MCF 10A (cell line): ENCODE measurements at regions not wholly inside any gene's neighbourhood (a gene's known extent, or its start where the extent isn't known, plus 50 kb on each side); places are given as distances from the start of the nearest gene placed in this dataset.

Experiments used
- BruUV-seq: library from RNA; stranded (reverse); fragments of 400-500 nt; replicated peaks from 2 replicates; lab custom pipeline; 2021; lab: Mats Ljungman, UMichigan
- CTCF ChIA-PET: fragments of 300-600 bp; sonication (Branson Sonifier 250); formaldehyde crosslinking; extraction: SDS; loops from one replicate; lab custom pipeline; 2021; ENCODE audit warnings: antibody characterized with exemption, inconsistent platforms; lab: Yijun Ruan, JAX
- POLR2A ChIA-PET: fragments of 300-600, 350-650 bp; sonication (Branson Sonifier 250); formaldehyde crosslinking; extraction: SDS; loops from one replicate; lab custom pipeline; 2020; ENCODE audit warnings: antibody characterized with exemption, inconsistent platforms; lab: Yijun Ruan, JAX
- DNase-seq: peaks from one replicate; pipeline ENCODE4 v3.0.0-alpha.2; 2018; ENCODE audit not compliant: unreplicated experiment
- H3K27ac Mint-ChIP-seq: one replicate; pipeline ENCODE4 v1.8.0; 2022; ENCODE audit warnings: mild to moderate bottlenecking, low read depth, mixed read lengths; ENCODE audit not compliant: unreplicated experiment
- H3K27me3 Mint-ChIP-seq: one replicate; pipeline ENCODE4 v1.8.0; 2022; ENCODE audit warnings: mixed read lengths; ENCODE audit not compliant: insufficient read depth, unreplicated experiment
- H3K36me3 Mint-ChIP-seq: one replicate; pipeline ENCODE4 v1.8.0; 2022; ENCODE audit warnings: mild to moderate bottlenecking, moderate library complexity, mixed read lengths; ENCODE audit not compliant: insufficient read depth, unreplicated experiment
- H3K4me1 Mint-ChIP-seq: one replicate; pipeline ENCODE4 v1.8.0; 2022; ENCODE audit warnings: mixed read lengths; ENCODE audit not compliant: insufficient read depth, unreplicated experiment
- H3K4me3 Mint-ChIP-seq: one replicate; pipeline ENCODE4 v1.8.0; 2022; ENCODE audit warnings: mild to moderate bottlenecking, moderate library complexity, mixed read lengths; ENCODE audit not compliant: unreplicated experiment
- H3K9me3 Mint-ChIP-seq: one replicate; pipeline ENCODE4 v1.8.0; 2022; ENCODE audit warnings: mixed read lengths; ENCODE audit not compliant: unreplicated experiment
- CTCF ChIP-seq: fragments of 200-600 bp; IDR thresholded peaks from one replicate; pipeline ENCODE4 v1.8.0; 2022; ENCODE audit warnings: antibody characterized with exemption, mild to moderate bottlenecking; ENCODE audit not compliant: unreplicated experiment
- intact Hi-C: fragments of 100-400 bp; cut with micrococcal nuclease; formaldehyde crosslinking; loops from 2 replicates; pipeline ENCODE4 v1.14.1; 2022

GRCh38 chr1:79737193-79737592, 730.7 kb upstream of the ADGRL4 start:
- intact Hi-C loops, result no loop called here
- Mint-ChIP-seq H3K4me3 (no peak overlapping the region), H3K36me3 (no peaks in the 10 kb centered on the region), H3K4me1 (no peaks in the 10 kb centered on the region), H3K9me3 (no peaks in the 10 kb centered on the region), H3K27ac (no peak overlapping the region), H3K27me3 (no peaks in the 10 kb centered on the region)
- ChIA-PET POLR2A (interaction anchor here (0.7 kb wide), 1 partner anchor 123 kb away, joined by 3 read pairs; no protein-coding TSS in a partner anchor), CTCF (interaction anchor here (0.8 kb wide), 1 partner anchor 8 kb away, joined by 3 read pairs; no protein-coding TSS in a partner anchor)
- no peak for DNase-seq
- TF ChIP-seq CTCF, result no peak
- BruUV-seq, result no TSS peak

- H3K27ac Mint-ChIP-seq, result no peak overlapping the region
These were observed 726.4 kb upstream of the ADGRL4 start for GRCh38 chr1:79732950-79733349.

GRCh38 chr1:79726911-79727310, 720.4 kb upstream of the ADGRL4 start:
- no TSS peak for BruUV-seq
- intact Hi-C loops, result no loop called here
- TF ChIP-seq CTCF, result no peak
- no peaks in the 10 kb centered on the region for H3K27me3 Mint-ChIP-seq
- no peaks in the 10 kb centered on the region for H3K36me3 Mint-ChIP-seq
- no peaks in the 10 kb centered on the region for H3K9me3 Mint-ChIP-seq
- POLR2A ChIA-PET, result interaction anchor here (0.6 kb wide), 1 partner anchor 198 kb away, joined by 3 read pairs; no protein-coding TSS in a partner anchor
- no peaks in the 10 kb centered on the region for H3K4me1 Mint-ChIP-seq
- CTCF ChIA-PET, result no interaction called here
- DNase-seq, result no peak
- no peak overlapping the region for H3K27ac Mint-ChIP-seq
- H3K4me3 Mint-ChIP-seq, result no peak overlapping the region

More at GRCh38 chr1:79732950-79733349, 726.4 kb upstream of the ADGRL4 start:
- POLR2A ChIA-PET, result no interaction called here
- Mint-ChIP-seq H3K4me3 (no peak overlapping the region), H3K9me3 (no peaks in the 10 kb centered on the region), H3K36me3 (no peaks in the 10 kb centered on the region), H3K27me3 (no peaks in the 10 kb centered on the region), H3K4me1 (no peaks in the 10 kb centered on the region)
- CTCF ChIA-PET, result no interaction called here
- DNase-seq, result no peak
- intact Hi-C loops, result no loop called here
- no TSS peak for BruUV-seq
- no peak for TF ChIP-seq CTCF

GRCh38 chr1:79726321-79726720, 719.8 kb upstream of the ADGRL4 start:
- Mint-ChIP-seq H3K27me3 (no peaks in the 10 kb centered on the region), H3K9me3 (no peaks in the 10 kb centered on the region), H3K4me1 (no peaks in the 10 kb centered on the region), H3K36me3 (no peaks in the 10 kb centered on the region), H3K27ac (no peak overlapping the region), H3K4me3 (no peak overlapping the region)
- ChIA-PET POLR2A (interaction anchor here (0.6 kb wide), 1 partner anchor 199 kb away, joined by 3 read pairs; no protein-coding TSS in a partner anchor), CTCF (interaction anchor here (0.6 kb wide), 1 partner anchor 1408 kb away, joined by 6 read pairs; no protein-coding TSS in a partner anchor)
- intact Hi-C loops, result no loop called here
- BruUV-seq, result no TSS peak
- TF ChIP-seq CTCF, result no peak
- no peak for DNase-seq
